ENCODE measurements at regions not wholly inside any gene's neighbourhood (a gene's known extent, or its start where the extent isn't known, plus 50 kb on each side); places are given as distances from the start of the nearest gene placed in this dataset.

DNA sequence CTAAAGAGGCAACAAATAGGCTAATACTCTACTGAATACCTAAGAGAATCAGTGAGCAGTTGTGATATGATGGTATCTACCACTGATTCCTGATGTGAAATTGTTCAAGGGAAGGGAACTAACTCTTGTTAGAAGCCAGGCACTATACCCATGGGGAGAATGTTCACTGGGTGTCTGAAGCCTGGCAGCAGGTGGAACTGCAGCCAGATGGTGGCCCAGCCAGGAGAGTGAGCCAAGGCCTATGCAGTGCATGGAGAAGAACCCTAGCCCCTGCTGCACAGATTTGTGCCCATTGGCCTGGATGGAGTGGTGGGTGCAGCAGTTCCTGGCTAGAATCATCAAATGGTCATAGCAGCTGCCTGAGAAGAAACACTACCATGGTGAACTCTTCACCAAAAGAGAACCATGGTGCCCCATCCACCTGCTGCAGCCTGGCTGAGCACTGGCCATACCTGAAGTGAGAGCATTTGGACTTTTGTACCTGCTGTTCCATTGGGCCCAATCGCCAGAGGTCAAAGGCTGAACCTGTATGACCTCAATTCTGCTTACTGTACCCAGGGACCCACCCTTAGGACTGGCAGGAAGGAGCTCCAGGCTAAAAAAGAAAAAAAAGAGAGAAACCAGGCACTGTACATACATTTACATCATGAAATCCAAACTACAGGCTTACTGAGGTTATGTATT lies 118.8 kb upstream of the IVNS1ABP start:
- no peak for TF ChIP-seq POLR2A (IDR thresholded peaks at IDR 0.05)
- TF ChIP-seq, protein P1, sequence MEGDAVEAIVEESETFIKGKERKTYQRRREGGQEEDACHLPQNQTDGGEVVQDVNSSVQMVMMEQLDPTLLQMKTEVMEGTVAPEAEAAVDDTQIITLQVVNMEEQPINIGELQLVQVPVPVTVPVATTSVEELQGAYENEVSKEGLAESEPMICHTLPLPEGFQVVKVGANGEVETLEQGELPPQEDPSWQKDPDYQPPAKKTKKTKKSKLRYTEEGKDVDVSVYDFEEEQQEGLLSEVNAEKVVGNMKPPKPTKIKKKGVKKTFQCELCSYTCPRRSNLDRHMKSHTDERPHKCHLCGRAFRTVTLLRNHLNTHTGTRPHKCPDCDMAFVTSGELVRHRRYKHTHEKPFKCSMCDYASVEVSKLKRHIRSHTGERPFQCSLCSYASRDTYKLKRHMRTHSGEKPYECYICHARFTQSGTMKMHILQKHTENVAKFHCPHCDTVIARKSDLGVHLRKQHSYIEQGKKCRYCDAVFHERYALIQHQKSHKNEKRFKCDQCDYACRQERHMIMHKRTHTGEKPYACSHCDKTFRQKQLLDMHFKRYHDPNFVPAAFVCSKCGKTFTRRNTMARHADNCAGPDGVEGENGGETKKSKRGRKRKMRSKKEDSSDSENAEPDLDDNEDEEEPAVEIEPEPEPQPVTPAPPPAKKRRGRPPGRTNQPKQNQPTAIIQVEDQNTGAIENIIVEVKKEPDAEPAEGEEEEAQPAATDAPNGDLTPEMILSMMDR (IDR thresholded peaks at IDR 0.05): no peak
